IMR-90 (cell line): ENCODE measurements at regions not wholly inside any gene's neighbourhood (a gene's known extent, or its start where the extent isn't known, plus 50 kb on each side); places are given as distances from the start of the nearest gene placed in this dataset.

Experiments used
- ATAC-seq: fragments of 200-7000 bp; cut with Tn5 transposase; 2 replicates; pipeline ENCODE4 v1.9.1; 2020; ENCODE audit warnings: low read depth, mild to moderate bottlenecking, moderate library complexity
- BruUV-seq: library from RNA; stranded (reverse); fragments of 400-500 nt; replicated peaks from 2 replicates; lab custom pipeline; 2021; lab: Mats Ljungman, UMichigan
- CTCF ChIA-PET: fragments of 300-600 bp; formaldehyde crosslinking; extraction: SDS; loops from one replicate; lab custom pipeline; 2021; ENCODE audit warnings: antibody characterized with exemption; lab: Yijun Ruan, JAX
- POLR2A ChIA-PET: fragments of 300-600 bp; sonication (Branson Sonifier 250); formaldehyde crosslinking; loops from one replicate; lab custom pipeline; 2022; ENCODE audit warnings: antibody characterized with exemption; ENCODE audit not compliant: unreplicated experiment; lab: Charles Lee
- DNase-seq: peaks from one replicate; pipeline ENCODE4 v3.0.0; 2013
- H2AFZ ChIP-seq: replicated peaks from 2 replicates; pipeline ENCODE3; 2013; ENCODE audit warnings: low read length, mild to moderate bottlenecking; ENCODE audit not compliant: poor library complexity
- H2AK5ac ChIP-seq: 2 replicates; pipeline ENCODE4 v1.6.1; 2013; ENCODE audit warnings: low read depth, low read length, inconsistent platforms
- H2AK9ac ChIP-seq: replicated peaks from 2 replicates; pipeline ENCODE3; 2013; ENCODE audit warnings: mild to moderate bottlenecking, low read depth, low read length, moderate library complexity; ENCODE audit not compliant: poor library complexity
- H2BK120ac ChIP-seq: 2 replicates; pipeline ENCODE4 v1.6.1; 2013; ENCODE audit warnings: low read depth, low read length, inconsistent platforms
- H2BK15ac ChIP-seq: 3 replicates; pipeline ENCODE4 v1.6.1; 2013; ENCODE audit warnings: low read depth, low read length, inconsistent platforms
- H2BK20ac ChIP-seq: 2 replicates; pipeline ENCODE4 v1.6.1; 2013; ENCODE audit warnings: low read depth, mild to moderate bottlenecking, inconsistent platforms, low read length, moderate library complexity
- H2BK5ac ChIP-seq: 2 replicates; pipeline ENCODE4 v1.6.1; 2013; ENCODE audit warnings: mild to moderate bottlenecking, low read depth, low read length, inconsistent platforms; ENCODE audit not compliant: poor library complexity, severe bottlenecking
- H3K14ac ChIP-seq: replicated peaks from 2 replicates; pipeline ENCODE4 v1.6.1; 2013; ENCODE audit warnings: low read depth, low read length, inconsistent platforms
- H3K18ac ChIP-seq: 2 replicates; pipeline ENCODE4 v1.6.1; 2013; ENCODE audit warnings: low read depth, low read length, control low read depth
- H3K23ac ChIP-seq: 2 replicates; pipeline ENCODE4 v1.6.1; 2013; ENCODE audit warnings: low read depth, low read length, inconsistent platforms
- H3K27ac ChIP-seq: 2 replicates; pipeline ENCODE4 v1.5.1; 2013; ENCODE audit warnings: mild to moderate bottlenecking, control low read depth, low read length; ENCODE audit not compliant: insufficient read depth
- H3K27me3 ChIP-seq: 2 replicates; pipeline ENCODE4 v1.6.1; 2013; ENCODE audit warnings: low read length; ENCODE audit not compliant: control insufficient read depth, insufficient read depth
- H3K36me3 ChIP-seq: 2 replicates; pipeline ENCODE4 v1.6.1; 2013; ENCODE audit warnings: low read length, mixed read lengths; ENCODE audit not compliant: control insufficient read depth, insufficient read depth
- H3K4ac ChIP-seq: 2 replicates; pipeline ENCODE4 v1.6.1; 2013; ENCODE audit warnings: low read depth, low read length, inconsistent platforms
- H3K4me1 ChIP-seq: 2 replicates; pipeline ENCODE4 v1.6.1; 2013; ENCODE audit warnings: low read length, mixed read lengths; ENCODE audit not compliant: control insufficient read depth, insufficient read depth
- H3K4me2 ChIP-seq: 2 replicates; pipeline ENCODE4 v1.6.1; 2013; ENCODE audit warnings: low read depth, mild to moderate bottlenecking, control low read depth, low read length, moderate library complexity
- H3K4me3 ChIP-seq: 2 replicates; pipeline ENCODE4 v1.5.1; 2013; ENCODE audit warnings: low read depth, mild to moderate bottlenecking, control low read depth, low read length, moderate library complexity; ENCODE audit not compliant: insufficient read depth
- H3K56ac ChIP-seq: 2 replicates; pipeline ENCODE4 v1.6.1; 2013; ENCODE audit warnings: low read length, inconsistent platforms; ENCODE audit not compliant: insufficient read depth; ENCODE audit errors: extremely low read depth
- H3K79me1 ChIP-seq, 2 experiments: 2 replicates each; pipeline ENCODE4 v1.6.1; 2013; ENCODE audit warnings: low read length in 2 of 2, inconsistent platforms in 1 of 2, low read depth in 1 of 2
- H3K9ac ChIP-seq: 2 replicates; pipeline ENCODE4 v1.6.1; 2013; ENCODE audit warnings: low read depth, low read length, control low read depth
- H3K9me1 ChIP-seq: 2 replicates; pipeline ENCODE4 v1.6.1; 2013; ENCODE audit warnings: low read length, inconsistent platforms; ENCODE audit not compliant: insufficient read depth
- H3K9me3 ChIP-seq: 2 replicates; pipeline ENCODE4 v1.6.1; 2013; ENCODE audit warnings: low read length; ENCODE audit not compliant: control insufficient read depth, insufficient read depth
- H4K20me1 ChIP-seq: 2 replicates; pipeline ENCODE4 v1.6.1; 2013; ENCODE audit warnings: low read length, inconsistent platforms; ENCODE audit not compliant: insufficient read depth
- H4K5ac ChIP-seq: 2 replicates; pipeline ENCODE4 v1.6.1; 2013; ENCODE audit warnings: mild to moderate bottlenecking, low read depth, low read length, control low read depth
- H4K8ac ChIP-seq, 2 experiments: 2 replicates each; pipeline ENCODE4 v1.6.1; 2013; ENCODE audit warnings: low read depth in 2 of 2, low read length in 2 of 2, control low read depth in 1 of 2, inconsistent platforms in 1 of 2
- H4K91ac ChIP-seq: 2 replicates; pipeline ENCODE4 v1.6.1; 2013; ENCODE audit warnings: low read depth, low read length, inconsistent platforms; ENCODE audit not compliant: insufficient read depth
- BHLHE40 ChIP-seq: fragments of 150-350 bp; IDR thresholded peaks from 2 replicates; pipeline ENCODE4 v1.6.1; 2016; ENCODE audit warnings: mild to moderate bottlenecking, low read depth, low read length
- CEBPB ChIP-seq: IDR thresholded peaks from 2 replicates; pipeline ENCODE4 v1.6.1; 2012; ENCODE audit warnings: low read depth, low read length, improper control_type of control experiment
- CHD1 ChIP-seq: IDR thresholded peaks from 2 replicates; pipeline ENCODE4 v1.6.1; 2012; ENCODE audit warnings: low read depth, low read length, improper control_type of control experiment
- FOS ChIP-seq: fragments of 150-350 bp; IDR thresholded peaks from 2 replicates; pipeline ENCODE4 v1.6.1; 2016; ENCODE audit warnings: low read depth, low read length
- MAFK ChIP-seq: IDR thresholded peaks from 2 replicates; pipeline ENCODE4 v1.6.1; 2012; ENCODE audit warnings: low read depth, low read length, improper control_type of control experiment
- MAZ ChIP-seq: IDR thresholded peaks from 2 replicates; pipeline ENCODE4 v1.6.1; 2012; ENCODE audit warnings: low read depth, mild to moderate bottlenecking, low read length, improper control_type of control experiment, moderate library complexity, borderline replicate concordance
- MXI1 ChIP-seq: IDR thresholded peaks from 2 replicates; pipeline ENCODE4 v1.6.1; 2012; ENCODE audit warnings: low read depth, mild to moderate bottlenecking, low read length, moderate library complexity, borderline replicate concordance
- NFE2L2 ChIP-seq: fragments of 150-350 bp; IDR thresholded peaks from 2 replicates; pipeline ENCODE4 v1.6.1; 2016; ENCODE audit warnings: low read depth, mild to moderate bottlenecking, low read length
- POLR2A ChIP-seq: IDR thresholded peaks from 2 replicates; pipeline ENCODE4 v1.6.1; 2012; ENCODE audit warnings: mild to moderate bottlenecking, low read depth, low read length
- RAD21 ChIP-seq: IDR thresholded peaks from 2 replicates; pipeline ENCODE4 v1.6.1; 2012; ENCODE audit warnings: low read length, improper control_type of control experiment
- RCOR1 ChIP-seq: IDR thresholded peaks from 2 replicates; pipeline ENCODE4 v1.6.1; 2012; ENCODE audit warnings: mild to moderate bottlenecking, low read length, improper control_type of control experiment; ENCODE audit not compliant: insufficient replicate concordance
- RFX5 ChIP-seq: IDR thresholded peaks from 2 replicates; pipeline ENCODE4 v1.8.0; 2012; ENCODE audit warnings: low read depth, mild to moderate bottlenecking, low read length, moderate library complexity
- SMC3 ChIP-seq: fragments of 150-350 bp; IDR thresholded peaks from 2 replicates; pipeline ENCODE4 v1.6.1; 2016; ENCODE audit warnings: low read depth, mild to moderate bottlenecking, antibody characterized with exemption, low read length, moderate library complexity
- WGBS, 2 experiments: methylation state at CpG; one replicate each; pipeline versions ENCODE4 v1.1.5 to v1.1.7; 2013; ENCODE audit warnings: missing lambda C conversion rate in 2 of 2; ENCODE audit not compliant: insufficient read length in 1 of 2; ENCODE audit errors: extremely low coverage in 2 of 2; 5-methylcytosine and 5-hydroxymethylcytosine counted together
- dilution Hi-C: fragments of 300-500 bp; cut with HindIII; formaldehyde crosslinking; loops from one replicate; pipeline ENCODE4 v1.14.3; 2018; ENCODE audit warnings: low sequenced_read_pairs; ENCODE audit not compliant: unreplicated experiment
- in situ Hi-C: fragments of 300-500 bp; cut with MboI; formaldehyde crosslinking; loops from 3 replicates; pipeline ENCODE4 v1.14.3; 2019; ENCODE audit warnings: low sequenced_read_pairs, inconsistent platforms, mixed read lengths
- intact Hi-C: fragments of 100-400 bp; cut with micrococcal nuclease; formaldehyde crosslinking; loops from 2 replicates; pipeline ENCODE4 v1.10.0; 2022
- TF ChIP-seq, protein P1 (sequence below): fragments of 150-350 bp; IDR thresholded peaks from 2 replicates; pipeline ENCODE4 v1.6.1; 2017; ENCODE audit warnings: mild to moderate bottlenecking, antibody characterized with exemption, low read length, low read depth
- TF ChIP-seq, protein P2 (sequence below): conservative IDR thresholded peaks from 2 replicates; pipeline ENCODE4 v1.5.1; 2012; ENCODE audit warnings: mild to moderate bottlenecking, low read depth, low read length, improper control_type of control experiment
- TF ChIP-seq, protein P3 (sequence below): fragments of 150-350 bp; IDR thresholded peaks from 2 replicates; pipeline ENCODE4 v1.6.1; 2016; ENCODE audit warnings: low read depth, mild to moderate bottlenecking, low read length, moderate library complexity, borderline replicate concordance

- no peak overlapping the region for H4K8ac ChIP-seq
- H3K4me3 ChIP-seq: no peak overlapping the region
- DNase-seq: no peak
- no peak overlapping the region for H4K5ac ChIP-seq
- no peak overlapping the region for H4K91ac ChIP-seq
- H2BK5ac ChIP-seq: no peak overlapping the region
- H3K27me3 ChIP-seq: no peaks in the 10 kb centered on the region
- no peak for TF ChIP-seq SMC3
- TF ChIP-seq POLR2A: no peak
- TF ChIP-seq MXI1: no peak
- TF ChIP-seq, protein P1, sequence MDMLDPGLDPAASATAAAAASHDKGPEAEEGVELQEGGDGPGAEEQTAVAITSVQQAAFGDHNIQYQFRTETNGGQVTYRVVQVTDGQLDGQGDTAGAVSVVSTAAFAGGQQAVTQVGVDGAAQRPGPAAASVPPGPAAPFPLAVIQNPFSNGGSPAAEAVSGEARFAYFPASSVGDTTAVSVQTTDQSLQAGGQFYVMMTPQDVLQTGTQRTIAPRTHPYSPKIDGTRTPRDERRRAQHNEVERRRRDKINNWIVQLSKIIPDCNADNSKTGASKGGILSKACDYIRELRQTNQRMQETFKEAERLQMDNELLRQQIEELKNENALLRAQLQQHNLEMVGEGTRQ: no peak
- TF ChIP-seq RCOR1: no peak
- TF ChIP-seq CEBPB: no peak
- TF ChIP-seq, protein P2, sequence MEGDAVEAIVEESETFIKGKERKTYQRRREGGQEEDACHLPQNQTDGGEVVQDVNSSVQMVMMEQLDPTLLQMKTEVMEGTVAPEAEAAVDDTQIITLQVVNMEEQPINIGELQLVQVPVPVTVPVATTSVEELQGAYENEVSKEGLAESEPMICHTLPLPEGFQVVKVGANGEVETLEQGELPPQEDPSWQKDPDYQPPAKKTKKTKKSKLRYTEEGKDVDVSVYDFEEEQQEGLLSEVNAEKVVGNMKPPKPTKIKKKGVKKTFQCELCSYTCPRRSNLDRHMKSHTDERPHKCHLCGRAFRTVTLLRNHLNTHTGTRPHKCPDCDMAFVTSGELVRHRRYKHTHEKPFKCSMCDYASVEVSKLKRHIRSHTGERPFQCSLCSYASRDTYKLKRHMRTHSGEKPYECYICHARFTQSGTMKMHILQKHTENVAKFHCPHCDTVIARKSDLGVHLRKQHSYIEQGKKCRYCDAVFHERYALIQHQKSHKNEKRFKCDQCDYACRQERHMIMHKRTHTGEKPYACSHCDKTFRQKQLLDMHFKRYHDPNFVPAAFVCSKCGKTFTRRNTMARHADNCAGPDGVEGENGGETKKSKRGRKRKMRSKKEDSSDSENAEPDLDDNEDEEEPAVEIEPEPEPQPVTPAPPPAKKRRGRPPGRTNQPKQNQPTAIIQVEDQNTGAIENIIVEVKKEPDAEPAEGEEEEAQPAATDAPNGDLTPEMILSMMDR: no peak
- no peak for TF ChIP-seq RFX5
- TF ChIP-seq CHD1: no peak
- TF ChIP-seq MAZ: no peak
- no peak for TF ChIP-seq RAD21
- TF ChIP-seq MAFK: no peak
- TF ChIP-seq, protein P3, sequence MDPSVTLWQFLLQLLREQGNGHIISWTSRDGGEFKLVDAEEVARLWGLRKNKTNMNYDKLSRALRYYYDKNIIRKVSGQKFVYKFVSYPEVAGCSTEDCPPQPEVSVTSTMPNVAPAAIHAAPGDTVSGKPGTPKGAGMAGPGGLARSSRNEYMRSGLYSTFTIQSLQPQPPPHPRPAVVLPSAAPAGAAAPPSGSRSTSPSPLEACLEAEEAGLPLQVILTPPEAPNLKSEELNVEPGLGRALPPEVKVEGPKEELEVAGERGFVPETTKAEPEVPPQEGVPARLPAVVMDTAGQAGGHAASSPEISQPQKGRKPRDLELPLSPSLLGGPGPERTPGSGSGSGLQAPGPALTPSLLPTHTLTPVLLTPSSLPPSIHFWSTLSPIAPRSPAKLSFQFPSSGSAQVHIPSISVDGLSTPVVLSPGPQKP: no peak
- TF ChIP-seq FOS: no peak
- no peak for TF ChIP-seq NFE2L2
- no peak for TF ChIP-seq BHLHE40
- WGBS, 2 experiments: 0% methylated on average over 1 of the region's 5 CpGs; no CpG with 5 or more reads in 1 of the 2 experiments
- no peaks in the 10 kb centered on the region for H3K79me1 ChIP-seq
- BruUV-seq: no TSS peak
- ChIA-PET CTCF (no interaction called here), POLR2A (no interaction called here)
- H2BK120ac ChIP-seq: no peak overlapping the region
- in situ Hi-C loops (no loop called here), dilution Hi-C loops (no loop called here), intact Hi-C loops (no loop called here)
- no peak overlapping the region for H3K56ac ChIP-seq
- H3K9me3 ChIP-seq: peaks cover 8% of the 10 kb centered on the region
- H3K4ac ChIP-seq: no peak overlapping the region
- H3K18ac ChIP-seq: no peak overlapping the region
- no peak overlapping the region for H3K27ac ChIP-seq
- no peak overlapping the region for H2AK5ac ChIP-seq
- no peak overlapping the region for H2AK9ac ChIP-seq
- no peak overlapping the region for H2AFZ ChIP-seq
- no peaks in the 10 kb centered on the region for H3K4me1 ChIP-seq
- no peaks in the 10 kb centered on the region for H3K36me3 ChIP-seq
- H3K9ac ChIP-seq: no peak overlapping the region
- H3K4me2 ChIP-seq: no peak overlapping the region
- H4K20me1 ChIP-seq: no peaks in the 10 kb centered on the region
- no peaks in the 10 kb centered on the region for H3K9me1 ChIP-seq
- ATAC-seq: no peak
- no peak overlapping the region for H3K14ac ChIP-seq
- H2BK20ac ChIP-seq: no peak overlapping the region
- H2BK15ac ChIP-seq: no peak overlapping the region
- H3K23ac ChIP-seq: no peak overlapping the region
Measured at GRCh38 chr6:51027283-51028065, 208.8 kb downstream of the TFAP2B start.
